ENCODE measurements at regions not wholly inside any gene's neighbourhood (a gene's known extent, or its start where the extent isn't known, plus 50 kb on each side); places are given as distances from the start of the nearest gene placed in this dataset.

DNA sequence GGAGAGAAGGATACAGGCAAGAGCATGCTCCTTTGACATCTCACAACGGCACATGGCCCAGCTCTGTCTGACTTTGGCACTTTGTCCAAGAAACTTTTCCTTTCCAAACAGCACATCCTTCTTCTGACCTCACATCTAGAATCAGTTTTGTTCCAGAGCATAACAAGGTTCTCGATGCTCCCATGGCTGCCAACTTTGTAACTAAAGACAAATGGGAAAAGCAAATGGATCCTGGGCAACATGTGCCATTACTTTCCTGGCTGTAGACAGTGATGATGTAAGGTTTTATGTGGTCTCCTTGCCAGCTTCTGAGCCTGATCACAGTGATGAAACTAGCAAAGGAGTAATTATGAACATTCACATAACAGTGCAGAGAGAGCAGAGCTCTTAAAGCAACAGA, 171.8 kb upstream of the C1orf87 start:
- TF ChIP-seq, protein P1, sequence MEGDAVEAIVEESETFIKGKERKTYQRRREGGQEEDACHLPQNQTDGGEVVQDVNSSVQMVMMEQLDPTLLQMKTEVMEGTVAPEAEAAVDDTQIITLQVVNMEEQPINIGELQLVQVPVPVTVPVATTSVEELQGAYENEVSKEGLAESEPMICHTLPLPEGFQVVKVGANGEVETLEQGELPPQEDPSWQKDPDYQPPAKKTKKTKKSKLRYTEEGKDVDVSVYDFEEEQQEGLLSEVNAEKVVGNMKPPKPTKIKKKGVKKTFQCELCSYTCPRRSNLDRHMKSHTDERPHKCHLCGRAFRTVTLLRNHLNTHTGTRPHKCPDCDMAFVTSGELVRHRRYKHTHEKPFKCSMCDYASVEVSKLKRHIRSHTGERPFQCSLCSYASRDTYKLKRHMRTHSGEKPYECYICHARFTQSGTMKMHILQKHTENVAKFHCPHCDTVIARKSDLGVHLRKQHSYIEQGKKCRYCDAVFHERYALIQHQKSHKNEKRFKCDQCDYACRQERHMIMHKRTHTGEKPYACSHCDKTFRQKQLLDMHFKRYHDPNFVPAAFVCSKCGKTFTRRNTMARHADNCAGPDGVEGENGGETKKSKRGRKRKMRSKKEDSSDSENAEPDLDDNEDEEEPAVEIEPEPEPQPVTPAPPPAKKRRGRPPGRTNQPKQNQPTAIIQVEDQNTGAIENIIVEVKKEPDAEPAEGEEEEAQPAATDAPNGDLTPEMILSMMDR (IDR thresholded peaks at IDR 0.05) = no peak
- no peak for TF ChIP-seq POLR2A (IDR thresholded peaks at IDR 0.05)

All from suprapubic skin (tissue), 3 donors.